Neutrophil (primary cell): ENCODE measurements at regions not wholly inside any gene's neighbourhood (a gene's known extent, or its start where the extent isn't known, plus 50 kb on each side); places are given as distances from the start of the nearest gene placed in this dataset.

Experiments
- H3K27ac ChIP-seq: fragments of 200-600 bp; sonication (generic); 2 replicates; pipeline ENCODE4 v1.5.1; 2016; ENCODE audit warnings: mild to moderate bottlenecking, moderate library complexity
- H3K27me3 ChIP-seq: fragments of 200-600 bp; sonication (generic); 2 replicates; pipeline ENCODE4 v1.6.0; 2016; ENCODE audit warnings: mild to moderate bottlenecking
- H3K36me3 ChIP-seq: fragments of 200-600 bp; sonication (generic); 2 replicates; pipeline ENCODE4 v1.5.1; 2017
- H3K4me1 ChIP-seq, 2 experiments: fragments of 200-600 bp in 1 of 2; sonication (generic) in 1 of 2; 1 replicate in 1 of 2; 2 replicates in 1 of 2; pipeline versions ENCODE4 v1.5.1 to v1.6.1; 2013 to 2016; ENCODE audit warnings: low read depth in 1 of 2, low read length in 1 of 2, mild to moderate bottlenecking in 1 of 2, moderate library complexity in 1 of 2; ENCODE audit not compliant: control insufficient read depth in 1 of 2, insufficient read depth in 1 of 2
- H3K4me3 ChIP-seq, 2 experiments: fragments of 200-600 bp in 1 of 2; sonication (generic) in 1 of 2; 1 replicate in 1 of 2; 2 replicates in 1 of 2; pipeline ENCODE4 v1.5.1; 2013 to 2016; ENCODE audit warnings: low read depth in 1 of 2, low read length in 1 of 2, mild to moderate bottlenecking in 1 of 2, moderate library complexity in 1 of 2
- H3K9me3 ChIP-seq: fragments of 200-600 bp; sonication (generic); 2 replicates; pipeline ENCODE4 v1.5.1; 2016
- CTCF ChIP-seq: fragments of 200-600 bp; sonication (generic); IDR thresholded peaks from 2 replicates; pipeline ENCODE4 v1.5.1; 2016; ENCODE audit warnings: antibody characterized with exemption

GRCh38 chr18:56204052-56204451, 434.3 kb downstream of the TXNL1 start:
- no peak for TF ChIP-seq CTCF
- no peaks in the 10 kb centered on the region for H3K4me1 ChIP-seq
- H3K4me3 ChIP-seq = no peak overlapping the region
- H3K36me3 ChIP-seq = no peaks in the 10 kb centered on the region
- no peaks in the 10 kb centered on the region for H3K27me3 ChIP-seq
- H3K9me3 ChIP-seq = no peaks in the 10 kb centered on the region
- no peak overlapping the region for H3K27ac ChIP-seq

- TF ChIP-seq CTCF = no peak
- Histone ChIP-seq H3K27ac (no peak overlapping the region), H3K36me3 (no peaks in the 10 kb centered on the region), H3K27me3 (no peaks in the 10 kb centered on the region), H3K4me3 (no peak overlapping the region), H3K9me3 (no peaks in the 10 kb centered on the region), H3K4me1 (no peaks in the 10 kb centered on the region)
Measured at GRCh38 chr18:56202678-56203077, 435.7 kb downstream of the TXNL1 start.

GRCh38 chr18:56200381-56200911, 437.9 kb downstream of the TXNL1 start:
- no peaks in the 10 kb centered on the region for H3K9me3 ChIP-seq
- H3K4me1 ChIP-seq = no peaks in the 10 kb centered on the region
- TF ChIP-seq CTCF = no peak

GRCh38 chr18:56199580-56200330, 438.6 kb downstream of the TXNL1 start:
- TF ChIP-seq CTCF = no peak
- Histone ChIP-seq H3K27ac (no peak overlapping the region), H3K4me1 (no peaks in the 10 kb centered on the region), H3K36me3 (no peaks in the 10 kb centered on the region), H3K9me3 (no peaks in the 10 kb centered on the region), H3K4me3 (no peak overlapping the region), H3K27me3 (no peaks in the 10 kb centered on the region)

More at GRCh38 chr18:56200381-56200911, 437.9 kb downstream of the TXNL1 start:
- no peaks in the 10 kb centered on the region for H3K27me3 ChIP-seq
- H3K27ac ChIP-seq = no peak overlapping the region
- no peaks in the 10 kb centered on the region for H3K36me3 ChIP-seq
- no peak overlapping the region for H3K4me3 ChIP-seq

GRCh38 chr18:56197241-56197859, 441.0 kb downstream of the TXNL1 start:
- no peaks in the 10 kb centered on the region for H3K9me3 ChIP-seq
- no peaks in the 10 kb centered on the region for H3K27me3 ChIP-seq
- no peak overlapping the region for H3K27ac ChIP-seq
- H3K4me3 ChIP-seq = no peak overlapping the region
- no peaks in the 10 kb centered on the region for H3K36me3 ChIP-seq
- H3K4me1 ChIP-seq = no peaks in the 10 kb centered on the region
- TF ChIP-seq CTCF = no peak
